Stimulated activated CD8-positive, alpha-beta memory T cell treated with anti-CD3 and anti-CD28 coated beads, Interleukin-7, amount 100 ng/mL, for 48 hours (primary cell): ENCODE measurements at regions not wholly inside any gene's neighbourhood (a gene's known extent, or its start where the extent isn't known, plus 50 kb on each side); places are given as distances from the start of the nearest gene placed in this dataset.
"Not testable (repeated sequence)": the region's sequence is repeated elsewhere in the genome, so short reads cannot be mapped to it uniquely, and the experiment has no call there.

Source experiments
- DNase-seq, 2 donors: peaks; one replicate each; pipeline ENCODE4 v3.0.0-alpha.2; 2020; ENCODE audit warnings: low read depth in 1 of 2; ENCODE audit errors: extremely low read depth in 1 of 2

DNA sequence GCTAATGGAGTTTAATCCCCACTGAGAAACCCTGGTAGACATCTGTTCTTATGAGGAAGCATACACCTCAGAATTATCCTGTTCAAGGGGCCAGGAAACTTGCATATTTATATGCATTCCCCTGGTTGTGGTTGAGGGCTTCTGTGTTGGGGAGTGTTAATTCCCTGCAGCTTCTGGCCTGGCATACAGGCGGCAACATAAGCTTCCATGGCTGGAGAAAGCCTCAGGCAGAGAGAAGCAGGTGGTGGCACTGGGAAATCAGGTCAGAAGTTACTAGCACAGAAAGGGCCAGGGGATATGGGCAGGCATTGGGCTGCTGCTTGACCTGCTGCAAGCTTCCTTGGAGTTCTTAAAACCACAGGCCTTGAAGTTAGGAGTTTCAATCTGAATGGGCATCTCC is 166.1 kb upstream of the SEMA6A start:
- DNase-seq = no peak

DNA sequence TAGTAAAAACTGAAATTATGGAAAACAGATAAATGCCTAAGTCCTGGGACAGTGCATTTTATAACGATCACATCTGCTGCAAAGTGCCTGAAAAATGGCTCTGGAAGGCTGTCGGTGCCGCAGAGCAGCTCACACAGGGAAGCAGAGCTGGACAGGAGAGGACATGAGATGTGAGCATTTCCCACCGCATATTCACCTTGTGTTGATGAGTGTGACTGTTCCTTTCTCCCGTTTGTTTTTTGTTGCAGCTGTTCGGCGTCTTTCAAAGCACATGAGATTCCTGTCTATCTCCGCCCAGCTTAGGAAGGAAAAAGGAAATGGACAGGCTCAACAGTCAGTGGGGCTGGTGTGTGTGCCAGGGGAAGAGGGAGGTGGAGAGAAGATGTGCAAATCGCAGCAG is 164.9 kb upstream of the SEMA6A start:
- no peak for DNase-seq

DNA sequence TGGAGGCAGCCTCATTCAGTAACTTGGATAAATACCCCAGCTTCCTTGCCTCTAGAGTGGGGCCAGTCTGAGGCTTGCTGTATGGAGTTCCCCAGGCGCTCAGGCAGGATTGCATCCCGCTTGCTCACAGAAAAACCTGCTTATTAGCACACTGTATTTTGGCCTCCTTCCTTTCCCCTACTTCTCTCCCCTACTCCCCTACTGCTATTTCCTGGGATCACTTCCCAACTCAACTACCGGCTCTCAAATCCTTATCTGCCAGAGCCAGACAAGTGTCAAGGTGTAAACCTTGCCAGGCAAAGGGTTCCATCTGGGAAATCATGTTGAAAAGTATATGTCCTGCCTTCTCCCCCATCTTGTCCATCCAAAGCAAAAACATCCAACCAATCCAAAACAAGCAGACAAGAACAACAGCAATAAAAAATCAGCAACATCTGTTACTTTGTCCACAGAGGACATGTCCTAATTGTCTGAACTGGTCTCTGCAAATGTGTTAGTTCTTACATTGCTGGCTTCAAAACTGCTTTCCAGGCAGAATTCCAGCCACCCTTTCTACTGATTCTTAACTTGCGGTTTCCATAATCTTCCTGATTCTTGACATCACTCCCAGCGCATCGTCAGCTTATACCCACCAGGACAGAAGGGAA is 164.1 kb upstream of the SEMA6A start:
- DNase-seq = no peak

DNA sequence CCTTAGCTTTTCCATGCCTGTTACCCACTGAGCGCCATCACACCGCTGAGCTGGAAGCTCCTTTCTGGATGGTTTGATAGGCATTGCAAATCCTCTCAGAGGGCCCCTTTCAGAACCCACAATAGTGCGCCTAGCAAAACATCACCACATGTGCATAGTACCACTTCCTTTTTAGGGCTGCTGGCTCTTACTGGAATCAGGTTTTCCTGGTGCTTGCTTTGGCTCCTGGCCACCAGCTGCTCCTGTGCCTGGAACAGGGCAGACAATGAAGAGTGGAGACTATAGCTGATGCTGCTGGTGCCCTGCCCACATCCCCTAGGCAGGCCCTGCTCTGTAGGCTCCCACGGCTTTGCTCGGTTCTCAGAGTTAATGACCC is 163.6 kb upstream of the SEMA6A start:
- no peak for DNase-seq

DNA sequence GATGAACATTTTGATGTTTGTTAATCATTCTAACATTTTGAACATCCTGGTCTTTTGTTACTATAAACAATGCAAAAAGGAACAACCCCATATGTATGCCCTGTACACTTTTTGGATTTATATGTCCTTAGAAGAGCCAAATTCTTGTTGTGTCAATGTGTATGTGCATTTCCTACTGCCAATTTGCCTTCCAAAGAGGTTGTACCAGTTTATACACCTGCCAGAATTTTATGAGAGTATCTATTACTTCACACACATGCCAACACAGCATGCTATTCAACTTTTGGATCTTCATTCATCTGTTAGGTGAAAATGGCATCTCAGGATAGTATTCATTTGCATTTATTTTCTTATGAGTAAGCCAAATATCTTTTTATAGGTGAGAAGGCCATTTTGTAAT is 162.0 kb upstream of the SEMA6A start:
- DNase-seq = no peak

DNA sequence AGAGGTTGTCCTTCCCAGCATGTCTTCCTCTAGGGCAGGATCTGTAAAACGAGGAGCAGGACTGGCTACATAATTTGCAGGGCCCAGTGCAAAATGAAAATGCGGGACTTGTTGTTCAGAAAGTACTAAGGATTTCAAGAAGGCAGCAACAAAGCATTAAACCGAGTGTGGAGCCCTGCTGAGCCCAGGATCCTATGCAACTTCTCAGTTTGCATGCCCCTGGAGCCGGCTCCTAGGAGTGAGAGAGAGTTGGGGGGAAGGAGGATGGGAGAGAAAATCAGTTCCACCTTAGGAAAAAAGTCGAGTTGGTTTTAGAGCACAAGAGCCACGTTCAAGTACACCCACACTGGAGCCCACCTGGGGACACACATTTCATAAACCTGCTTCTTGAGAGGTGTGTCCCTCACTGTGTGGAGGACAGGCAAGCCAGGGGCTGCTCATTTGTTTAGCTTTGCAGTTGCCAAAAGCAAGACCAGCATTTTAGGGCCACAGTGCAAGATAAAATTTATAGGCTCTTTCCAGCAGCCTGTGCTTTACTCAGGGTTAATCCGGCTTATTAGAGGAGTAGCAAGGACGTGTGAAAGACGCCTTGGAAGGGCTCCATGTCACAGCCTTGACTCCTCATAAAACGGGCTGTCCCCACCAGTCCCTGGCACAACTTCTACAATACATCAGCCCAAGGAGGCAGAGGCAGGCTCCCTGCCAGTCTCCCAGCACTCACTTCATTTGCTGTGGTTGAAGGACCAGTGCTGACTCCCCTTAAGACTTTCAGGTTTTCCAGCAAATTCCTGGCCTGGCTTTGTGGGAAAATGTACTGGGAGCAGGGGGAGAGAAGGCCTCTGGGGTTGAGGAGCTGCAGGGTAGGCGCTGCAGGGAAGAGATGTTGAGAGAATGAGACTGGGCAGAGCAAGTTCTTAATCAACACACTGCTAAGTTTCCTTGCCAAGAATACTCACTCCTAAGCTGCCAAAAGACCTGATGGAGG is 159.7 kb upstream of the SEMA6A start:
- no peak for DNase-seq

DNA sequence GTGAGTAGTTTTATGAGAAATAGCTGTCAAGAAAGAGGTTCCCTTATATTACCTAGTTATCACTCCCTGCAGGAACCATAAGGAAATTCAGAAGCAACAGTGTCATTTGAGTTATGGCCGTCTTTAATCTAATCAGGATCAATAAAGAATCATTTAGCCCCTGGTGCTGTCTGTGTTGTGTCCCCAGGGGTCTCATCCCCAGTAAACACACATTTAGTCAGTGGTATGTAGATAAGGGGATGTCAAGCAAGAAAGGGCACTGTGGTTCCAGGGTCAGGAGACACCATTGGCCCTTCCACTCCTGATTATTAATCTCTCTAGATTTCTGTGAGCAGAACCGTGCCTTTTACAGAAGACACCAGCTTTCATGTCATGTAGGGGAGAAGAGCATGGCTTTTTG is 158.0 kb upstream of the SEMA6A start:
- DNase-seq = no peak

DNA sequence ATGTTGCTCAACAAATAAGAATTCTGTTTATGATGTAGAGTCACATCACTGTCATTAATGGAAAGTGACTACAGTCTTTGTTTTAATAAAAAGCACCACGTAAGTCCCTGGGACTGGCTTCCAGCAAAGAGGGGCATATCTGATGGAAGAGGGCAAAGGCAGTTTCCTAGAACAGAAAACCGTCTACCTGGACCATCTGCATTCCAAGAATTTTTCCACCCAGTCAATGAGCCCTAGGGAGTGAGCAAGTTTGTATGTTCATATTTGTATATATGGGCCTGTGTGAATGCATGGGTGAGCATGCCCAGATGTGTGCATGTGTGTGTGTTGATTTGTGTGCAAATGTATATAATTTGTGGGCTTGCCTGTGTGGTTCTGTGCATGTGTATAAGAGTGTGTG is 156.8 kb upstream of the SEMA6A start:
- DNase-seq = no peak

DNA sequence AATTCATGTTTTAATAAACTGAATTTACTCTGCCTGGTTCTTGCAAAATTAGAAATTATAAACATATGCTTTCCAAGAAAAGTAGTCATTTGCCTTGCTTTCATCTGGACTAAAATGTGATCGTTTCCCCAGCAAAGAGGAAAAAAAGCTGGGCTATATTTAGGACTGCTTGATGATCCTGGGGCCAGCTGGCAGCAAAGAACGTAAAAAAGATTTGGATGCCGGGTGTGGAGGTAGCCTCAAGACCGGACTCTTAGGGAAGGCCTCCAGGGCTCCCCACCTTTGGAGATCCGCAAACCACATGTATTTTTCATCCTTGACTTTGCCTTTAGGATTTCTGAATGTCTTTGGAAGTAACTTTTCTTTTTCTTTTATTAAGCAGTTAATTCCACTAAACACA is 156.1 kb upstream of the SEMA6A start:
- DNase-seq = no peak

DNA sequence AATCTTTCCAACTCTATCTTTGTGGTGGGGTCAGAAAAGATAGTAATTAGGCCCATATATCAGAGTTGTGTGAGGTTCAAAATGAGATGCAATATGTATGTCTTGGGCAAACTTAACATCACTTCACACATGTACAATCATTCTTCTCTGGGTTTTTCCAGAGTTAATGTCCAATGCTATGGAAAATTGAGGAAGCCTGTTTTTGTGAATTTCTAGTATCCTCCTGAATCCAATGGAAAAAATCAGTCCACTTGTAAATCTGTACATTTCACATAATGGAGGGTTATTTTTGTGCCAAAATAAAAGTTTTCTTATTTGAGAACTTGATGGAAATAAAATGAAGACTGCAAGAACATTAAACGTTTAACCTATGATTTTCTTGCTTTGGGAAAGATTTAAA is 155.6 kb upstream of the SEMA6A start:
- no peak for DNase-seq

DNA sequence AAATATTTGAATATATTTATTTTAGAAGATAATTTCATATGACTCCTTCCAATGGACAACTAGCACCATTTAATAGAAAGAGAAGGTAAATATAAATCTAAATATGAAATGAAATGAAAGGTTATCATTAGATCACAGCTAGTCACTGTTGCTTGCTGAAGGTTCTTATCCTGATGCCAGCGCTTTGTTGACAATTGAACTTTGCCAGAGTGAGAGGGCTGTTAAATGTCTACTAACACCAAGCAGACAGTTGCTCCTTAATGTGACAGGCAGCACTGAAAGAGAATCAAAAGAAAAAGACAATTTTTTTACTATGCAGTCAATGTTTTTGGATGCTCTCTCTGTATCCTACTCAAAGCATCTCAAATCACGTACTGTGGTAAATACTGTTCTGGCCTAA is 152.6 kb upstream of the SEMA6A start:
- DNase-seq = no peak

DNA sequence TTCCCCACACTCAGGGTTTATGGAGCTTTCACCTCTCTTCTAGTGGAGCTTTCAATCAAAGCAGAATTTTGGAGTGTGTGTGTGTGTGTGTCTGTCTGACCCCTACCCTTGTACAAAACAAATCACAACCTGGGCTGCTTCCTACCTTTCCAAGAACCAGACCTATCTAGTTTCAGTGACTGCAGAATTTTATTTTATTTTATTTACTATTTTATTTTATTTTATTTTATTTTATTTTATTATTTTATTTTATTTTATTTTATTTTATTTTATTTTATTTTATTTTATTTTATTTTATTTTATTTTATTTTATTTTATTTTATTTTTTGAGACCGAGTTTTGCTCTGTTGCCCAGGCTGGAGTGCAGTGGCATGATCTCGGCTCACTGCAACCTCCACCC is 151.6 kb upstream of the SEMA6A start:
- DNase-seq = not testable (repeated sequence)

DNA sequence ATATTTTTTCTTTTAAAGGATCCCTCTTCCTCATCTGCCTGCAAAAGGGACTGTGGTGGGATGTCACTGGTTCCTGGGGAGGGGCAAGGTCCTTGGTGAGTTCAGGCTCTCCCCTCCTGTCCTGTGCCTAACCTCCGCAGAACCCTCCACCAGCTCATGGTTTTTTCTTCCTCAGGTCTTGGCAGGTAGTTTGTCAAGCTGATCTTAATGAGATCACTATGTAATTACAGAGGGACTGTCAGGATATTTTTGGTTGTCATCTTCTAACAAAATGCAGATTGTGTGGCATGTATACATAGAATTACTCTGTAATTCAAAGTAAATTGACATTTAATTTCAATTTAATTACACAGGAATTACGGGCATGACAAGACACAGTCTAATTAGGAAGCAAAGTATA is 150.3 kb upstream of the SEMA6A start:
- DNase-seq = no peak

DNA sequence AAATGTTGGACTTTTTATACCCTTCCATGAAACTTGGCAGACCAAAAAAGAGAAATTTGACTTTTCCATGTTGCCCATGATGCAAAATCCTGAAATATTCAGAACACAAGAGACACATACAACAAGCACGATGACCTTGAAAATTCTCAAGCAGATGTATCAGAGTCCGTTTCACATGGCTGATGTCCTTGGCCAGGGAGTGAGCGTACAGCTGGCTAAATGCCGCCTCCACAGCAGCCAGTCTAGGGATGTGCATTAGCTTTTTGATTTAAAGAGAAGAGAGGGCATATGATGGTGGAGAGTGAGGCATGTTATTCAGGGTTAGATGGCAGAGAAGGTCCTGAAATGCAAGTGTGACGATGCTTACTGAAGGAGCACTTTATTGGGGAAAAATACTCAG is 148.0 kb upstream of the SEMA6A start:
- DNase-seq = no peak

DNA sequence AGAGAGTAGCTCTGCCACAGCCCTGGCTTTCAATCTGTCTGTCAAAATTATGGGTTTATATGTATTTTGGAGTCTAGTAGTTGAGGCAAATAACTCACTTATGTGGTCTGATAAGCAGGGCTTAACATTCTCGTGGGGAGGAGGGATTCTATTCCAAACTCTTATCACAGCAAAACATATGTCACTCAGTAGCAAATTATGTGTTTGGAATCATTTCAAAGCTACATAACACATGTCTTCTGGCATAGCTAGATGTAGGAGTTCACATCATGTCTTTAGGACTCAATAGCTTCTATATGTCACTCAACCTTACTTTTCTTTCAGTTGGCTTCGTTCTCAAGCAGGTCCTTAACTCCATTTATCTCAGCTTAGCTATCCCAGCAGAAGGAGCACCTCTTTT is 144.5 kb upstream of the SEMA6A start:
- no peak for DNase-seq

DNA sequence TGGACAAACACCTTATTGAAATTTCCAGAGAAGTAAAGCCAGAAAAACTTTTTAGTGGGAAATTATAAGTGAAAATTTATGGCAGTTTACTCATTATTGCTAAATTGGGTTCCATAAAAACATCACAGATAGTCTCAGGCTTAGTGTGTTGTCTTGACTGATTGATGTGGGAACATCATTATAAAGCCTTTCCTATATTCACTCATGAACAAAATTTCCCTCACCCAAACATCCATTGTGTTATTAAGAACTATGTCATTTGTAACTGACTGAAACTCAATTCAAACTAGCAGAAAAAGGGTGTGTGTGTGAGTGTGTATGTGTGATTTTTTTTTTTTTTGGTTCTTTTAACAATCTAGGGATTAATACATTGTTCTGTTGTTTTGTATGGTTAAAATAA is 143.7 kb upstream of the SEMA6A start:
- DNase-seq = no peak

DNA sequence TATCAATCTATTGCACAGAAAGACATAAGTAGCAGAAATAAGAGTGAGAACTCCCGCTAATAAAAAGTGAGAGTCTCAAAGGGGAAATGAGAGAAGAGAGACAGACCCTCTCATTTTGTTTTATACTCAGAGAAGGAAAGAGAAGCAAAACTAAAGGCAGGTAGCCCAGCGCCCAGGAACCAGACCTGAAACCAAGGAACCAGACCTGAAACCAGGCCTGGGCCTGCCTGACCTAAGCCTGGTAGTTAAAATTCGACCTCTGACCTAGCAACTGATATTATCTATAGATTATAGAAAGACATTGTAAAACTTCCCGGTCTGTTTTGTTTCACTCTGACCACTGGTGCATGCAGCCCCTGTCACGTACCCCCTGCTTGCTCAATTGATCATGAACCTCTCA is 134.5 kb upstream of the SEMA6A start:
- DNase-seq = no peak

DNA sequence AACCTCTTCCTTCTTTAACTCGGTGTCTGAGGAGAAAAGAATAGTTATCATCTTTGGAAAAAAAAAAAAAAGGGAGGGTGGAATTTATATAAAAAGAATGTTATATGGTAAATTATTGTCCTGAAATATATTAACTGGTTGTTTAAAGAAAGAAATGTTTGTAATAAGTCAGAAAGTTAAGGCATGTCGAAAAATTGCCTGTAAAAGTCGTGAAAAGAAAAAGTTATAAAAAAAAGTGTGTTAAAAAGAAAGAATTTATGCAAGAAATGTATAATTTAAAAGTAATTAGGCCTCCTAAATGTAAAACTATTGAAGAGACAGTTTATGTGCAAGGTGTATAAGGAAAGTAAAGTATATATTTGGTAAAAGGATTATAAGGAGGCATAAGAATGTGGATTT is 130.5 kb upstream of the SEMA6A start:
- not testable (repeated sequence) for DNase-seq

DNA sequence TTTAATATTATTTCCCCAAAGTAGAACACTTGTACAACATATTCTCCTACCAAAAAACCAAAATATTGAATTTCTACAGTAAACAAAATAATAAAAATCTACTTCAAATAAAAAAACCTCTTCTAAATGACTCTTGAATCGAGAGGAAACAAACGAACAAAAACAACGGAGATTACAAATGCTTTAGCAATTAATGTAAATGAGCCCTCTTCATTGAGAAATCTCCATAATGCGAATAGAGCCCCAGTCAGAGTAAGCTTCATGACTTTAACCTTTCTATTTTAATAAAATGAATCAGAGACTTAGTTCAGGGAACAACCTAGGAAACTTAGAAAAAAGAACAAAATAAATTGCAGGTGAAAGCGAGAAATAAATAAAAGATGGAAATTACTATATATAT is 129.3 kb upstream of the SEMA6A start:
- no peak for DNase-seq

DNA sequence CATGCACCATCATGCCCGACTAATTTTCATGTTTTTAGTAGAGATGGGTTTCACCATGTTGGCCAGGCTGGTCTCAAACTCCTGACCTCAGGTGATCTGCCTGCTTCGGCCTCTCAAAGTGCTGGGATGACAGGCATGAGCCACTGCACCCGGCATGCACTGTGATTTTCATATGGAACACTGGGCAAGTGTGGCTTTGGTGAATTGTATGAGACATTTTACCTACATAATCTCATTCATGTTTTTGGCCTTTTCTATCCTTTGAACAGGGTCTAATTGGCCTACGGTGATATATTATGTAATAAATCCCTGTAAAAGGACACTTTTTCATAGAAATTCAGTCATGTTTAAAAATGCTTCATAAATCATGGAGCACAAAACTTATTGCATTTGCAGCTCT is 128.7 kb upstream of the SEMA6A start:
- no peak for DNase-seq

DNA sequence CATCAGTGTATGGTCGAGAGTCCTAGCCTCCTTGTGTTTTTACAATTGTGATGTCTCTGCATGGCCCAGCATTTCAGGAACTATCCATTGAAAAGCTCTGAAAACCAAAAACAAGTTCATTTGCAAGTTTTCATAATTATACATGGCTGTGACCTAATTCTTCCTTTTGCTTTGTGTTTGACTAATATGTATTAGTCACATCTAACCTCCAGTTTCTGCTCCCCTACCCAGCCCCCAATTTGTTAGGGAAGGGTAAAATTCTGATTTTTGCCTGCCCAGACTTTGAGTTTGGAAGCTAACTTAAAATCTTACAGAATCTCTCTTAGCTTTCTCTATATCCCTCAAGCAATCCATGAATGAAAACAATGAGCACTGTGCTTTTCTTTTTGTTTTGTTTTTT is 128.2 kb upstream of the SEMA6A start:
- no peak for DNase-seq

DNA sequence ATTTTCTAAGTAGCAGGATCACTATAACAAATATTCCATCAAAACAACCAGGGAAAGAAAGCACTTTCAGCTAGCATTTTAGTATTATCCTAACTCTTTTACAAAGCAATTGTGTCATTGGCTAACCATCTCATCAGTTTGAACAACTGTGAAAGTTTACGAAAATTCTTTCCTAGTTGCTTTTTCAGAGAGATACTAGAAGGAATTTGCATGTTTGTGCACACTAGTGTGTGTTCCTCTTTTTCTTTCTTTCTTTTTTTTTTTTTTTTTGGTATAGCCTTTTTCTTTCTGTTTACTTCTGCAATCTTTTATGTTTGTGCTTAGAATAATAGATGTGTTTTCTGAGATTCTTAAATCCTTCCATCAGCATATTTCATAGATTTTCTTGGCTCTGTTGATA is 124.7 kb upstream of the SEMA6A start:
- no peak for DNase-seq
